GM19395 (cell line): ENCODE measurements at regions not wholly inside any gene's neighbourhood (a gene's known extent, or its start where the extent isn't known, plus 50 kb on each side); places are given as distances from the start of the nearest gene placed in this dataset.
"Not testable (repeated sequence)": the region's sequence is repeated elsewhere in the genome, so short reads cannot be mapped to it uniquely, and the experiment has no call there.

Source experiments
- ATAC-seq: cut with Tn5 transposase; IDR thresholded peaks from one replicate; pipeline ENCODE4 v1.9.1; 2021; ENCODE audit warnings: mild to moderate bottlenecking, moderate library complexity; ENCODE audit not compliant: unreplicated experiment

GRCh38 chr7:153072806-153073205 is 313.3 kb downstream of the ACTR3B start:
- ATAC-seq = no peak

GRCh38 chr7:153076289-153076688 is 316.7 kb downstream of the ACTR3B start:
- ATAC-seq = not testable (repeated sequence)

- no peak for ATAC-seq
Measured at GRCh38 chr7:153081496-153081895, 321.9 kb downstream of the ACTR3B start.

- ATAC-seq = no peak
Measured at GRCh38 chr7:153084278-153084677, 324.7 kb downstream of the ACTR3B start.

- no peak for ATAC-seq
Measured at GRCh38 chr7:153087498-153087897, 327.9 kb downstream of the ACTR3B start.

GRCh38 chr7:153088601-153089000 is 329.0 kb downstream of the ACTR3B start:
- ATAC-seq = no peak

GRCh38 chr7:153090209-153090608 is 330.7 kb downstream of the ACTR3B start:
- ATAC-seq = no peak

- ATAC-seq = no peak
Measured at GRCh38 chr7:153090764-153091163, 331.2 kb downstream of the ACTR3B start.

GRCh38 chr7:153091477-153091876 is 331.9 kb downstream of the ACTR3B start:
- no peak for ATAC-seq

GRCh38 chr7:153097511-153098201 is 338.1 kb downstream of the ACTR3B start:
- ATAC-seq = no peak

GRCh38 chr7:153099235-153099634 is 339.7 kb downstream of the ACTR3B start:
- ATAC-seq = no peak

GRCh38 chr7:153100691-153101237 is 341.2 kb downstream of the ACTR3B start:
- ATAC-seq = no peak

- ATAC-seq = no peak
Measured at GRCh38 chr7:153103202-153103601, 343.6 kb downstream of the ACTR3B start.

- no peak for ATAC-seq
Measured at GRCh38 chr7:153107826-153108225, 348.3 kb downstream of the ACTR3B start.

GRCh38 chr7:153109566-153109965 is 350.0 kb downstream of the ACTR3B start:
- no peak for ATAC-seq

- no peak for ATAC-seq
Measured at GRCh38 chr7:153110606-153111005, 351.1 kb downstream of the ACTR3B start.

GRCh38 chr7:153122255-153122654 is 362.7 kb downstream of the ACTR3B start:
- ATAC-seq = not testable (repeated sequence)

GRCh38 chr7:153130052-153130451 is 370.5 kb downstream of the ACTR3B start:
- no peak for ATAC-seq

GRCh38 chr7:153151766-153152165 is 392.2 kb downstream of the ACTR3B start:
- no peak for ATAC-seq

- no peak for ATAC-seq
Measured at GRCh38 chr7:153152801-153153422, 393.4 kb downstream of the ACTR3B start.

GRCh38 chr7:153158149-153158548 is 398.6 kb downstream of the ACTR3B start:
- ATAC-seq = no peak

GRCh38 chr7:153170287-153170686 is 410.7 kb downstream of the ACTR3B start:
- no peak for ATAC-seq
